Retinal pigment epithelial cell (primary cell): ENCODE measurements at regions not wholly inside any gene's neighbourhood (a gene's known extent, or its start where the extent isn't known, plus 50 kb on each side); places are given as distances from the start of the nearest gene placed in this dataset.

Experiments
- DNase-seq: peaks from one replicate; pipeline ENCODE4 v3.0.0-alpha.2; 2010; ENCODE audit warnings: low read depth
- H3K4me3 ChIP-seq: 2 replicates; pipeline ENCODE4 v1.5.1; 2011; ENCODE audit warnings: mild to moderate bottlenecking, low read length, control low read depth, moderate library complexity
- TF ChIP-seq, protein P1 (sequence below): conservative IDR thresholded peaks from 2 replicates; pipeline ENCODE4 v1.5.1; 2011; ENCODE audit warnings: low read depth, low read length, control low read depth, inconsistent platforms

- DNase-seq = no peak
- H3K4me3 ChIP-seq = no peak overlapping the region
- TF ChIP-seq, protein P1, sequence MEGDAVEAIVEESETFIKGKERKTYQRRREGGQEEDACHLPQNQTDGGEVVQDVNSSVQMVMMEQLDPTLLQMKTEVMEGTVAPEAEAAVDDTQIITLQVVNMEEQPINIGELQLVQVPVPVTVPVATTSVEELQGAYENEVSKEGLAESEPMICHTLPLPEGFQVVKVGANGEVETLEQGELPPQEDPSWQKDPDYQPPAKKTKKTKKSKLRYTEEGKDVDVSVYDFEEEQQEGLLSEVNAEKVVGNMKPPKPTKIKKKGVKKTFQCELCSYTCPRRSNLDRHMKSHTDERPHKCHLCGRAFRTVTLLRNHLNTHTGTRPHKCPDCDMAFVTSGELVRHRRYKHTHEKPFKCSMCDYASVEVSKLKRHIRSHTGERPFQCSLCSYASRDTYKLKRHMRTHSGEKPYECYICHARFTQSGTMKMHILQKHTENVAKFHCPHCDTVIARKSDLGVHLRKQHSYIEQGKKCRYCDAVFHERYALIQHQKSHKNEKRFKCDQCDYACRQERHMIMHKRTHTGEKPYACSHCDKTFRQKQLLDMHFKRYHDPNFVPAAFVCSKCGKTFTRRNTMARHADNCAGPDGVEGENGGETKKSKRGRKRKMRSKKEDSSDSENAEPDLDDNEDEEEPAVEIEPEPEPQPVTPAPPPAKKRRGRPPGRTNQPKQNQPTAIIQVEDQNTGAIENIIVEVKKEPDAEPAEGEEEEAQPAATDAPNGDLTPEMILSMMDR = no peak
These were observed 75.9 kb upstream of the ETS2 start for GRCh38 chr21:38729754-38730379.

GRCh38 chr21:38733972-38734546, 71.7 kb upstream of the ETS2 start:
- DNase-seq = no peak
- peak overlapping the region; percentile 34 for H3K4me3 ChIP-seq

DNA sequence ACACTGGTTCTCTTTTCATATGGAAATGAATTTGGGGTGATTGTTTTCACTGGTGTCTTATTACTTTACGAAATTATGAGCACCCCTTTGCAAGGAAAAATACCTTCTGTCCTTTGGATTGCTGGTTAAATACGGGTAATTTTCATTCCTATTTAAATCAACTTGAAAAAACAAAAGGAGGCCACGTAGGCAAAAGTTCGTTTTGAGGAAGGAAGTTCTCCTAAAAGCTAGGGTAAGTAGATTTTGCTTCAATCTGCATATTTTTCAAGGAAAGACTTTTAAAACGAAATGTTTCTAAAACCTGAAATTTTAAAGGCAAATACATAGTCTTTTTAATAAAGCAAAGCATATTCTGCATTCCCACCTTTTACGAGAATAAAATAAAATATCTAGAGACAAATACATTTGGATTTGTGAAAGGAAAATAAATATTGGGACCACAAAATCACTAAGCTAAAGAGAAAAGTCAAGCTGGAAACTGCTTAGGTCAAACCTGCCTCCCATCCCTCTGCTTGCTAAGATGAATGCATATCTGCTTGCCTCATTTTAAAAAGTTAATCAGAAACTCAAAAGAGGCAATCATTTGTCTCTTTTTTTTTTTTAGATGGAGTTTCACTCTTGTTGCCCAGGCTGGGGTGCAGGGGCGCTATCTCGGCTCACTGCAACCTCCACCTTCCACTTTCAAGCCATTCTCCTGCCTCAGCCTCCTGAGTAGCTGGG, 70.9 kb upstream of the ETS2 start:
- TF ChIP-seq, protein P1 = no peak
- no peak for DNase-seq
- H3K4me3 ChIP-seq = no peak overlapping the region

More at GRCh38 chr21:38733972-38734546, 71.7 kb upstream of the ETS2 start:
- TF ChIP-seq, protein P1 = peak; percentile 91

GRCh38 chr21:38735626-38736206, 70.0 kb upstream of the ETS2 start:
- no peak overlapping the region for H3K4me3 ChIP-seq
- TF ChIP-seq, protein P1 = no peak
- DNase-seq = no peak

- no peak overlapping the region for H3K4me3 ChIP-seq
- no peak for DNase-seq
- TF ChIP-seq, protein P1 = no peak
These were observed 65.6 kb upstream of the ETS2 start for GRCh38 chr21:38740090-38740489.

- TF ChIP-seq, protein P1 = no peak
- no peak overlapping the region for H3K4me3 ChIP-seq
- DNase-seq = no peak
These were observed 64.4 kb upstream of the ETS2 start for GRCh38 chr21:38741092-38741949.
